Thyroid gland (tissue), 4 donors: ENCODE measurements at regions not wholly inside any gene's neighbourhood (a gene's known extent, or its start where the extent isn't known, plus 50 kb on each side); places are given as distances from the start of the nearest gene placed in this dataset.

Experiments
- DNase-seq, 2 donors: peaks; one replicate each; pipeline ENCODE4 v3.0.0-alpha.2; 2019
- H3K27ac ChIP-seq, 3 donors: fragments of 200-600 bp; sonication (generic); 1 replicate in 2 of 3; 2 replicates in 1 of 3; pipeline ENCODE4 v1.5.1; 2016 to 2019; ENCODE audit warnings: mild to moderate bottlenecking in 1 of 3, moderate library complexity in 1 of 3
- H3K27me3 ChIP-seq: fragments of 200-600 bp; sonication (generic); one replicate; pipeline ENCODE4 v1.5.1; 2019
- H3K36me3 ChIP-seq, 2 donors: fragments of 200-600 bp; sonication (generic); one replicate each; pipeline ENCODE4 v1.5.1; 2016 to 2019
- H3K4me1 ChIP-seq, 2 donors: fragments of 200-600 bp; sonication (generic); one replicate each; pipeline ENCODE4 v1.5.1; 2017 to 2019
- H3K4me3 ChIP-seq, 3 donors: fragments of 200-600 bp; sonication (generic); replicated peaks in 1 of 3; 1 replicate in 2 of 3; 2 replicates in 1 of 3; pipeline ENCODE4 v1.5.1; 2016; ENCODE audit warnings: mild to moderate bottlenecking in 1 of 3
- H3K9me3 ChIP-seq: fragments of 200-600 bp; sonication (generic); one replicate; pipeline ENCODE4 v1.5.1; 2017
- CTCF ChIP-seq, 6 experiments: fragments of 200-600 bp in 3 of 6; fragments of 450-650 bp in 3 of 6; sonication (generic) in 3 of 6; IDR thresholded peaks; one replicate each; pipeline ENCODE4 v1.5.1; 2016 to 2019; ENCODE audit warnings: antibody characterized with exemption in 6 of 6, mild to moderate bottlenecking in 2 of 6, inconsistent platforms in 1 of 6, moderate library complexity in 1 of 6
- POLR2A ChIP-seq, 2 donors: fragments of 450-650 bp; IDR thresholded peaks; one replicate each; pipeline ENCODE4 v1.6.1; 2017; ENCODE audit warnings: antibody characterized with exemption in 2 of 2, mild to moderate bottlenecking in 2 of 2, moderate library complexity in 1 of 2
- WGBS, 2 donors: methylation state at CpG; one replicate each; pipeline ENCODE4 v1.1.5; 2017; 5-methylcytosine and 5-hydroxymethylcytosine counted together
- intact Hi-C: fragments of 100-400 bp; cut with DNase I; formaldehyde crosslinking; loops from one replicate; pipeline ENCODE4 v1.15.1; 2023

DNA sequence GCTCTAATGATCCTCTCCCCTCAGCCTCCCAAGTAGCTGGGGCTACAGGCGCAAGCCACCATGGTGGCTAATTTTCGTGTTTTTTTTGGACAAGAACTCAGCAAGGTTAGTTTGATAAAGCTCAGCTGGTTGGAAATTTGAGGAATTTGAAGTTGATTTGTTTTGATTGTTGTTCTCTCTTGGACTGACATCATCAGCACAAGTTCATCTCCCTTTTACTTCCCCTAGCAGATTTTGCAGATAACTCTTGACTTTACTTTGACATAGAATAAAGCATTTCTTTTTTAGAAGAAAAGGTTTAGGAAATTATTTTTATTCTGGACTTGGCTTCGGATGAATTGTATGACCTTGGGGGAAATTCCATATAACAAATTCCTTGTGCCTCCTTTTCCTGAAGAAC lies 74.9 kb upstream of the DLX2 start:
- H3K27ac ChIP-seq, result no peak overlapping the region
- no peak overlapping the region for H3K4me3 ChIP-seq

DNA sequence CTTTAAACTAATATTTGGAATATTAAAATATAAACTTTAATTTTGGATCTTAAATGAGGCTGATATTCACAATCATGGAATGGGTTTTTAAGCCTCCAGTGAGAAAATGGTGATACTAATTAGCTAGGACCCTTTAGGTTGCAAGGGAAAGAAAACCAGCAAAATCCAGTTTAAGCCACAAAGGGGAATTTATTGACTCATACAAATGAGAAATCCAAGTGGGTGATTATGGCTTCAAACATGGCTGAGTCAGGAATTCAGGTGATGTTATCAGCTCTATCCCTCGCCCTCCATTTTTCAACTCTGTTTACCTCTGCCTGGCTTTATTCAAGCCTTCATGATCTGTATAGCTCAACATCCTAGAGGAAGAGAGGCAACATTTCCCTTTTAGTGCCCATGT lies 75.3 kb upstream of the DLX2 start:
- no peak overlapping the region for H3K27ac ChIP-seq
- 80 to 82% methylated on average over 1 of the region's 1 CpG for WGBS, 2 donors
- H3K9me3 ChIP-seq, result no peaks in the 10 kb centered on the region
- H3K4me3 ChIP-seq, result no peak overlapping the region
- no peak for TF ChIP-seq POLR2A (IDR thresholded peaks at IDR 0.05)
- no peak for TF ChIP-seq CTCF (IDR thresholded peaks at IDR 0.05)
- no peaks in the 10 kb centered on the region for H3K36me3 ChIP-seq
- no peak for DNase-seq
- H3K27me3 ChIP-seq, result no peaks in the 10 kb centered on the region
- no peaks in the 10 kb centered on the region for H3K4me1 ChIP-seq
- intact Hi-C loops, result no loop called here

More for the DNA sequence above, 74.9 kb upstream of the DLX2 start:
- intact Hi-C loops, result no loop called here
- Histone ChIP-seq H3K27me3 (no peaks in the 10 kb centered on the region), H3K9me3 (no peaks in the 10 kb centered on the region), H3K36me3 (no peaks in the 10 kb centered on the region), H3K4me1 (peaks cover 0 to 3% of the 10 kb centered on the region in 2 donors)
- TF ChIP-seq CTCF (IDR thresholded peaks at IDR 0.05) (no peak), POLR2A (IDR thresholded peaks at IDR 0.05) (no peak)
- WGBS, 2 donors, result 86 to 90% methylated on average over 3 of the region's 3 CpGs
- DNase-seq, result no peak

DNA sequence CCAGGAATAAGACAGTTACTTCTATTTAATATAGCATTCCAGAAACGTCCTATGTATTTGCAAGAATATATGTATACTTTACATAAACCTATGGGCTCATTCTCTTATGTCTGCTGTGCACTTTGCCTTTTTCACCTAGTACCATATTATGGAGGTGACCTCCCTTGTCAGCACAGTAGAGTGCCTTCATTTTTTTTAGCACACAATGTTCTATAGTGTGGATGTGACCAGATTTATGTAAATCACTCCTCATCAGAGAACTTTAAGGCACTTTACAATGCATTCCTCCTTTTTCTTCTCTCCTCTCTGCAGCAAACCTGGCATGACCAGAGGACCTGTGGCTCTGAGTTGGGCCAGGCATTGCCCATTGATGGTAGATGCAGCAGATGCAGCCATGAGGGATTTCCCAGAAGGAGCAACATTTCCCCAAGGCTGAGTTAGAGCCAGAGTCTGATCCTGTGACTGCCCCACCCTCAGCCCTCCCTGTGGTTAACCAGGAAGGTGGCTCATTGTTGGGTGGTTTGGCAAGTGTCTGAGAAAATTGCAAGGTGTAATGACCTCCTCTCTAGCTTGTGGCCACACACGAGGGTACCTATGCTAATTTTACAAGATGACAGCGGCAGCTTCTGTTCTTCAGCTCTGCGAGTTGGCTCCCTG lies 76.5 kb upstream of the DLX2 start:
- intact Hi-C loops, result no loop called here
- no peak for DNase-seq
- WGBS, 2 donors, result 80 to 83% methylated on average over 4 of the region's 4 CpGs
- H3K36me3 ChIP-seq, result no peaks in the 10 kb centered on the region
- no peak for TF ChIP-seq CTCF (IDR thresholded peaks at IDR 0.05)
- no peak for TF ChIP-seq POLR2A (IDR thresholded peaks at IDR 0.05)
- no peaks in the 10 kb centered on the region for H3K4me1 ChIP-seq
- H3K27ac ChIP-seq, result no peak overlapping the region
- H3K27me3 ChIP-seq, result no peaks in the 10 kb centered on the region
- H3K9me3 ChIP-seq, result no peaks in the 10 kb centered on the region
- H3K4me3 ChIP-seq, result no peak overlapping the region

- no peaks in the 10 kb centered on the region for H3K27me3 ChIP-seq
- no peaks in the 10 kb centered on the region for H3K4me1 ChIP-seq
- intact Hi-C loops, result no loop called here
- H3K36me3 ChIP-seq, result no peaks in the 10 kb centered on the region
- no peak for TF ChIP-seq POLR2A (IDR thresholded peaks at IDR 0.05)
- TF ChIP-seq CTCF (IDR thresholded peaks at IDR 0.05), result no peak
- H3K4me3 ChIP-seq, result no peak overlapping the region
- no peak for DNase-seq
- WGBS, 2 donors, result 61 to 66% methylated on average over 3 of the region's 3 CpGs
- H3K27ac ChIP-seq, result no peak overlapping the region
- no peaks in the 10 kb centered on the region for H3K9me3 ChIP-seq
These were observed 79.1 kb upstream of the DLX2 start for GRCh38 chr2:172181840-172182239.

- DNase-seq, result no peak
- Histone ChIP-seq H3K4me3 (no peak overlapping the region), H3K27ac (no peak overlapping the region), H3K27me3 (no peaks in the 10 kb centered on the region), H3K36me3 (no peaks in the 10 kb centered on the region), H3K4me1 (no peaks in the 10 kb centered on the region), H3K9me3 (no peaks in the 10 kb centered on the region)
- intact Hi-C loops, result no loop called here
- WGBS, 2 donors, result 89 to 90% methylated on average over 4 of the region's 4 CpGs
- TF ChIP-seq POLR2A (IDR thresholded peaks at IDR 0.05) (no peak), CTCF (IDR thresholded peaks at IDR 0.05) (no peak)
These were observed 79.9 kb upstream of the DLX2 start for GRCh38 chr2:172182624-172183023.
